Gastrocnemius medialis (tissue), 4 donors: ENCODE measurements at regions not wholly inside any gene's neighbourhood (a gene's known extent, or its start where the extent isn't known, plus 50 kb on each side); places are given as distances from the start of the nearest gene placed in this dataset.

ENCODE experiments used
- ATAC-seq, 2 donors: fragments of 150-250 bp; one replicate each; pipeline ENCODE4 v1.9.1; 2016
- DNase-seq, 2 donors: peaks; one replicate each; pipeline ENCODE4 v3.0.0-alpha.2; 2019
- H3K27ac ChIP-seq, 4 donors: fragments of 200-600 bp; sonication (generic); 1 replicate in 1 of 4; 2 replicates in 3 of 4; pipeline ENCODE4 v1.5.1; 2016 to 2018; ENCODE audit warnings: mild to moderate bottlenecking in 2 of 4, moderate library complexity in 1 of 4
- H3K27me3 ChIP-seq, 3 donors: fragments of 200-600 bp; sonication (generic) in 2 of 3; 1 replicate in 1 of 3; 2 replicates in 2 of 3; pipeline versions ENCODE4 v1.5.1 to v1.6.0; 2016 to 2019; ENCODE audit warnings: mild to moderate bottlenecking in 1 of 3, moderate library complexity in 1 of 3
- H3K36me3 ChIP-seq, 2 donors: fragments of 200-600 bp; sonication (generic) in 1 of 2; one replicate each; pipeline ENCODE4 v1.5.1; 2017 to 2018
- H3K4me1 ChIP-seq, 2 donors: fragments of 200-600 bp; sonication (generic) in 1 of 2; one replicate each; pipeline ENCODE4 v1.5.1; 2016 to 2017; ENCODE audit warnings: mild to moderate bottlenecking in 2 of 2
- H3K4me3 ChIP-seq, 4 donors: fragments of 200-600 bp; sonication (generic) in 3 of 4; 1 replicate in 1 of 4; 2 replicates in 3 of 4; pipeline ENCODE4 v1.5.1; 2016 to 2019; ENCODE audit warnings: mild to moderate bottlenecking in 2 of 4
- H3K9me3 ChIP-seq, 3 donors: fragments of 200-600 bp; sonication (generic) in 2 of 3; 1 replicate in 1 of 3; 2 replicates in 2 of 3; pipeline ENCODE4 v1.5.1; 2016 to 2019
- CTCF ChIP-seq, 5 experiments: fragments of 450-650 bp in 3 of 5; fragments of 200-600 bp in 2 of 5; sonication (generic) in 2 of 5; IDR thresholded peaks in 4 of 5; conservative IDR thresholded peaks in 1 of 5; 1 replicate in 4 of 5; 2 replicates in 1 of 5; pipeline ENCODE4 v1.5.1; 2016 to 2019; ENCODE audit warnings: antibody characterized with exemption in 5 of 5, mild to moderate bottlenecking in 3 of 5, moderate library complexity in 3 of 5
- POLR2A ChIP-seq, 2 donors: fragments of 450-650 bp; IDR thresholded peaks; one replicate each; pipeline ENCODE4 v1.6.1; 2017; ENCODE audit warnings: antibody characterized with exemption in 2 of 2, mild to moderate bottlenecking in 2 of 2, moderate library complexity in 2 of 2
- in situ Hi-C, 4 donors: fragments of 200-750 bp; cut with MboI; loops; one replicate each; pipeline versions ENCODE4 v1.15.0 to v1.8.0; 2017; ENCODE audit warnings: low sequenced_read_pairs in 4 of 4
- intact Hi-C: fragments of 100-400 bp; cut with DNase I; formaldehyde crosslinking; loops from one replicate; pipeline ENCODE4 v1.15.1; 2023; ENCODE audit warnings: low total_unique reads

- in situ Hi-C loops: no loop called here
Observed at GRCh38 chr4:164441109-164441508, 312.8 kb upstream of the SMIM31 start.

GRCh38 chr4:164442180-164442579 lies 311.8 kb upstream of the SMIM31 start:
- DNase-seq (no peak), ATAC-seq (no peak)
- intact Hi-C loops: no loop called here
- Histone ChIP-seq H3K9me3 (no peaks in the 10 kb centered on the region), H3K27me3 (no peaks in the 10 kb centered on the region), H3K27ac (no peak overlapping the region), H3K4me1 (no peaks in the 10 kb centered on the region), H3K4me3 (no peak overlapping the region), H3K36me3 (no peaks in the 10 kb centered on the region)
- TF ChIP-seq CTCF (IDR thresholded peaks at IDR 0.05 in 4 of 5, conservative IDR thresholded peaks at IDR 0.05 in 1 of 5) (no peak), POLR2A (IDR thresholded peaks at IDR 0.05) (no peak)
- in situ Hi-C loops: no loop called here

More at GRCh38 chr4:164441109-164441508, 312.8 kb upstream of the SMIM31 start:
- intact Hi-C loops: no loop called here
- TF ChIP-seq CTCF (IDR thresholded peaks at IDR 0.05 in 4 of 5, conservative IDR thresholded peaks at IDR 0.05 in 1 of 5) (no peak), POLR2A (IDR thresholded peaks at IDR 0.05) (no peak)
- Histone ChIP-seq H3K4me1 (no peaks in the 10 kb centered on the region), H3K9me3 (no peaks in the 10 kb centered on the region), H3K4me3 (no peak overlapping the region), H3K36me3 (no peaks in the 10 kb centered on the region), H3K27me3 (no peaks in the 10 kb centered on the region), H3K27ac (no peak overlapping the region)
- DNase-seq: no peak
- no peak for ATAC-seq

- no peaks in the 10 kb centered on the region for H3K27me3 ChIP-seq
- in situ Hi-C loops (no loop called here), intact Hi-C loops (no loop called here)
- H3K36me3 ChIP-seq: no peaks in the 10 kb centered on the region
- ATAC-seq (no peak), DNase-seq (no peak)
- H3K4me1 ChIP-seq: no peaks in the 10 kb centered on the region
- H3K4me3 ChIP-seq: no peak overlapping the region
- TF ChIP-seq POLR2A (IDR thresholded peaks at IDR 0.05) (no peak), CTCF (IDR thresholded peaks at IDR 0.05 in 4 of 5, conservative IDR thresholded peaks at IDR 0.05 in 1 of 5) (no peak)
- H3K9me3 ChIP-seq: no peaks in the 10 kb centered on the region
- no peak overlapping the region for H3K27ac ChIP-seq
Observed at GRCh38 chr4:164446516-164446915, 307.4 kb upstream of the SMIM31 start.

GRCh38 chr4:164461901-164462300 lies 292.0 kb upstream of the SMIM31 start:
- Histone ChIP-seq H3K4me1 (no peaks in the 10 kb centered on the region), H3K4me3 (no peak overlapping the region), H3K27me3 (no peaks in the 10 kb centered on the region), H3K36me3 (no peaks in the 10 kb centered on the region), H3K27ac (no peak overlapping the region), H3K9me3 (no peaks in the 10 kb centered on the region)
- intact Hi-C loops (no loop called here), in situ Hi-C loops (no loop called here)
- ATAC-seq: no peak
- no peak for DNase-seq
- TF ChIP-seq POLR2A (IDR thresholded peaks at IDR 0.05) (no peak), CTCF (IDR thresholded peaks at IDR 0.05 in 4 of 5, conservative IDR thresholded peaks at IDR 0.05 in 1 of 5) (no peak)

- H3K27ac ChIP-seq: no peak overlapping the region
- in situ Hi-C loops: no loop called here
- ATAC-seq (no peak), DNase-seq (no peak)
- intact Hi-C loops: no loop called here
- H3K9me3 ChIP-seq: no peaks in the 10 kb centered on the region
- H3K36me3 ChIP-seq: no peaks in the 10 kb centered on the region
- H3K4me3 ChIP-seq: no peak overlapping the region
- no peak for TF ChIP-seq POLR2A (IDR thresholded peaks at IDR 0.05)
- TF ChIP-seq CTCF (IDR thresholded peaks at IDR 0.05 in 4 of 5, conservative IDR thresholded peaks at IDR 0.05 in 1 of 5): no peak
- H3K27me3 ChIP-seq: no peaks in the 10 kb centered on the region
- H3K4me1 ChIP-seq: no peaks in the 10 kb centered on the region
Observed at GRCh38 chr4:164462471-164462870, 291.5 kb upstream of the SMIM31 start.
